Endothelial cell (in vitro differentiated cells): ENCODE measurements at regions not wholly inside any gene's neighbourhood (a gene's known extent, or its start where the extent isn't known, plus 50 kb on each side); places are given as distances from the start of the nearest gene placed in this dataset.

Experiments used
- DNase-seq: peaks from one replicate; pipeline ENCODE4 v3.0.0; 2021; ENCODE audit warnings: low spot score
- H3K27ac Mint-ChIP-seq: one replicate; pipeline ENCODE4 v1.8.0; 2021; ENCODE audit warnings: mixed read lengths, inconsistent platforms; ENCODE audit not compliant: unreplicated experiment
- H3K27me3 Mint-ChIP-seq: one replicate; pipeline ENCODE4 v1.8.0; 2021; ENCODE audit warnings: mild to moderate bottlenecking, moderate library complexity, mixed read lengths, inconsistent platforms; ENCODE audit not compliant: unreplicated experiment
- H3K36me3 Mint-ChIP-seq: one replicate; pipeline ENCODE4 v1.8.0; 2021; ENCODE audit warnings: mild to moderate bottlenecking, low read depth, mixed read lengths, inconsistent platforms; ENCODE audit not compliant: unreplicated experiment
- H3K4me1 Mint-ChIP-seq: one replicate; pipeline ENCODE4 v1.8.0; 2021; ENCODE audit warnings: mild to moderate bottlenecking, mixed read lengths, inconsistent platforms; ENCODE audit not compliant: unreplicated experiment
- H3K4me3 Mint-ChIP-seq: one replicate; pipeline ENCODE4 v1.8.0; 2021; ENCODE audit warnings: mild to moderate bottlenecking, mixed read lengths, inconsistent platforms; ENCODE audit not compliant: unreplicated experiment
- H3K9me3 Mint-ChIP-seq: one replicate; pipeline ENCODE4 v1.8.0; 2021; ENCODE audit warnings: mixed read lengths, inconsistent platforms; ENCODE audit not compliant: unreplicated experiment
- CTCF ChIP-seq: fragments of 200-600 bp; sonication (generic); IDR thresholded peaks from one replicate; pipeline ENCODE4 v1.5.0; 2021; ENCODE audit warnings: antibody characterized with exemption; ENCODE audit not compliant: unreplicated experiment

- no peaks in the 10 kb centered on the region for H3K27me3 Mint-ChIP-seq
- no peak overlapping the region for H3K27ac Mint-ChIP-seq
Measured at GRCh38 chr5:117333011-117333410, 758.4 kb upstream of the SEMA6A start.

GRCh38 chr5:117332341-117332740 is 757.7 kb upstream of the SEMA6A start:
- no peak overlapping the region for H3K4me3 Mint-ChIP-seq
- H3K4me1 Mint-ChIP-seq: peaks cover 14% of the 10 kb centered on the region
- no peak for DNase-seq
- no peaks in the 10 kb centered on the region for H3K27me3 Mint-ChIP-seq
- H3K27ac Mint-ChIP-seq: no peak overlapping the region
- no peaks in the 10 kb centered on the region for H3K9me3 Mint-ChIP-seq
- no peak for TF ChIP-seq CTCF
- H3K36me3 Mint-ChIP-seq: no peaks in the 10 kb centered on the region

More at GRCh38 chr5:117333011-117333410, 758.4 kb upstream of the SEMA6A start:
- Mint-ChIP-seq H3K36me3 (no peaks in the 10 kb centered on the region), H3K4me3 (no peak overlapping the region), H3K4me1 (peaks cover 14% of the 10 kb centered on the region), H3K9me3 (no peaks in the 10 kb centered on the region)
- DNase-seq: no peak
- no peak for TF ChIP-seq CTCF

GRCh38 chr5:117327511-117327910 is 752.9 kb upstream of the SEMA6A start:
- H3K27me3 Mint-ChIP-seq: no peaks in the 10 kb centered on the region
- no peak for TF ChIP-seq CTCF
- DNase-seq: no peak
- H3K27ac Mint-ChIP-seq: no peak overlapping the region
- no peaks in the 10 kb centered on the region for H3K9me3 Mint-ChIP-seq
- no peak overlapping the region for H3K4me3 Mint-ChIP-seq
- H3K4me1 Mint-ChIP-seq: peaks cover under 1% of the 10 kb centered on the region
- H3K36me3 Mint-ChIP-seq: no peaks in the 10 kb centered on the region

- H3K27ac Mint-ChIP-seq: no peak overlapping the region
- H3K9me3 Mint-ChIP-seq: no peaks in the 10 kb centered on the region
- H3K36me3 Mint-ChIP-seq: no peaks in the 10 kb centered on the region
- no peaks in the 10 kb centered on the region for H3K4me1 Mint-ChIP-seq
- no peak for TF ChIP-seq CTCF
- no peak for DNase-seq
- no peaks in the 10 kb centered on the region for H3K27me3 Mint-ChIP-seq
- H3K4me3 Mint-ChIP-seq: no peak overlapping the region
Measured at GRCh38 chr5:117326997-117327396, 752.4 kb upstream of the SEMA6A start.

- no peak overlapping the region for H3K27ac Mint-ChIP-seq
- TF ChIP-seq CTCF: no peak
Measured at GRCh38 chr5:117318528-117318927, 743.9 kb upstream of the SEMA6A start.

More at GRCh38 chr5:117318528-117318927, 743.9 kb upstream of the SEMA6A start:
- Mint-ChIP-seq H3K4me3 (no peak overlapping the region), H3K27me3 (peaks cover 1% of the 10 kb centered on the region), H3K9me3 (no peaks in the 10 kb centered on the region), H3K4me1 (peaks cover 12% of the 10 kb centered on the region), H3K36me3 (no peaks in the 10 kb centered on the region)
- peak; percentile 7 for DNase-seq
